Activated CD4-positive, alpha-beta T cell treated with anti-CD3 and anti-CD28 coated beads for 48 hours (primary cell): ENCODE measurements at regions not wholly inside any gene's neighbourhood (a gene's known extent, or its start where the extent isn't known, plus 50 kb on each side); places are given as distances from the start of the nearest gene placed in this dataset.

Experiments used
- DNase-seq: peaks from one replicate; pipeline ENCODE4 v3.0.0-alpha.2; 2020

GRCh38 chrX:45351478-45351877, 150.8 kb upstream of the DIPK2B start:
- DNase-seq, result no peak

- no peak for DNase-seq
These were observed 147.6 kb upstream of the DIPK2B start for GRCh38 chrX:45348296-45348695.

GRCh38 chrX:45347877-45348276, 147.2 kb upstream of the DIPK2B start:
- no peak for DNase-seq

- no peak for DNase-seq
These were observed 143.9 kb upstream of the DIPK2B start for GRCh38 chrX:45344594-45344993.

GRCh38 chrX:45329217-45329616, 128.5 kb upstream of the DIPK2B start:
- DNase-seq, result no peak

GRCh38 chrX:45324941-45325340, 124.3 kb upstream of the DIPK2B start:
- DNase-seq, result no peak

GRCh38 chrX:45323387-45323786, 122.7 kb upstream of the DIPK2B start:
- DNase-seq, result no peak

- no peak for DNase-seq
These were observed 122.1 kb upstream of the DIPK2B start for GRCh38 chrX:45322820-45323219.

GRCh38 chrX:45322382-45322781, 121.7 kb upstream of the DIPK2B start:
- DNase-seq, result peak; percentile 7

GRCh38 chrX:45320191-45320590, 119.5 kb upstream of the DIPK2B start:
- DNase-seq, result no peak

GRCh38 chrX:45309801-45310200, 109.1 kb upstream of the DIPK2B start:
- DNase-seq, result no peak

- no peak for DNase-seq
These were observed 108.4 kb upstream of the DIPK2B start for GRCh38 chrX:45309096-45309495.

GRCh38 chrX:45306794-45307193, 106.1 kb upstream of the DIPK2B start:
- no peak for DNase-seq

GRCh38 chrX:45300638-45301037, 100.0 kb upstream of the DIPK2B start:
- DNase-seq, result no peak

- no peak for DNase-seq
These were observed 94.7 kb upstream of the DIPK2B start for GRCh38 chrX:45295259-45295986.

GRCh38 chrX:45274576-45274975, 73.9 kb upstream of the DIPK2B start:
- DNase-seq, result no peak

GRCh38 chrX:45267007-45267406, 66.3 kb upstream of the DIPK2B start:
- DNase-seq, result no peak

GRCh38 chrX:45266456-45266855, 65.8 kb upstream of the DIPK2B start:
- no peak for DNase-seq

GRCh38 chrX:45264865-45265264, 64.2 kb upstream of the DIPK2B start:
- DNase-seq, result no peak

GRCh38 chrX:45261471-45261870, 60.8 kb upstream of the DIPK2B start:
- no peak for DNase-seq

- DNase-seq, result no peak
These were observed 60.3 kb upstream of the DIPK2B start for GRCh38 chrX:45261005-45261404.

- DNase-seq, result no peak
These were observed 58.2 kb upstream of the DIPK2B start for GRCh38 chrX:45258731-45259402.
